HG02885 (cell line): ENCODE measurements at regions not wholly inside any gene's neighbourhood (a gene's known extent, or its start where the extent isn't known, plus 50 kb on each side); places are given as distances from the start of the nearest gene placed in this dataset.
"Not testable (repeated sequence)": the region's sequence is repeated elsewhere in the genome, so short reads cannot be mapped to it uniquely, and the experiment has no call there.

ENCODE experiments used
- ATAC-seq: cut with Tn5 transposase; IDR thresholded peaks from one replicate; pipeline ENCODE4 v1.9.1; 2021; ENCODE audit warnings: mild to moderate bottlenecking; ENCODE audit not compliant: unreplicated experiment, poor library complexity

GRCh38 chr5:167413506-167413905 lies 877.9 kb upstream of the WWC1 start:
- ATAC-seq: no peak

- no peak for ATAC-seq
Observed at GRCh38 chr5:167414611-167415010, 876.8 kb upstream of the WWC1 start.

GRCh38 chr5:167415779-167416746 lies 875.4 kb upstream of the WWC1 start:
- ATAC-seq: no peak

GRCh38 chr5:167417662-167418061 lies 873.8 kb upstream of the WWC1 start:
- ATAC-seq: no peak

GRCh38 chr5:167425161-167425560 lies 866.3 kb upstream of the WWC1 start:
- no peak for ATAC-seq

- ATAC-seq: no peak
Observed at GRCh38 chr5:167426501-167426900, 864.9 kb upstream of the WWC1 start.

GRCh38 chr5:167427641-167428040 lies 863.8 kb upstream of the WWC1 start:
- ATAC-seq: not testable (repeated sequence)

GRCh38 chr5:167440846-167441245 lies 850.6 kb upstream of the WWC1 start:
- ATAC-seq: no peak

GRCh38 chr5:167442922-167443321 lies 848.5 kb upstream of the WWC1 start:
- ATAC-seq: no peak

- ATAC-seq: no peak
Observed at GRCh38 chr5:167447466-167448375, 843.7 kb upstream of the WWC1 start.

GRCh38 chr5:167448376-167448775 lies 843.1 kb upstream of the WWC1 start:
- ATAC-seq: no peak

GRCh38 chr5:167451076-167451475 lies 840.4 kb upstream of the WWC1 start:
- ATAC-seq: no peak

- ATAC-seq: no peak
Observed at GRCh38 chr5:167452136-167452535, 839.3 kb upstream of the WWC1 start.

- no peak for ATAC-seq
Observed at GRCh38 chr5:167453246-167454030, 838.0 kb upstream of the WWC1 start.

- no peak for ATAC-seq
Observed at GRCh38 chr5:167458412-167458811, 833.0 kb upstream of the WWC1 start.

GRCh38 chr5:167460449-167461020 lies 830.9 kb upstream of the WWC1 start:
- ATAC-seq: no peak

- no peak for ATAC-seq
Observed at GRCh38 chr5:167463939-167464338, 827.5 kb upstream of the WWC1 start.

GRCh38 chr5:167466992-167467391 lies 824.5 kb upstream of the WWC1 start:
- no peak for ATAC-seq

- no peak for ATAC-seq
Observed at GRCh38 chr5:167472566-167473108, 818.8 kb upstream of the WWC1 start.

- no peak for ATAC-seq
Observed at GRCh38 chr5:167478188-167478587, 813.3 kb upstream of the WWC1 start.
